DND-41 (cell line): ENCODE measurements at regions not wholly inside any gene's neighbourhood (a gene's known extent, or its start where the extent isn't known, plus 50 kb on each side); places are given as distances from the start of the nearest gene placed in this dataset.

ENCODE experiments used
- ATAC-seq: fragments of 200-7000 bp; cut with Tn5 transposase; 3 replicates; pipeline ENCODE4 v1.9.1; 2021; ENCODE audit warnings: low read depth; ENCODE audit not compliant: insufficient read depth
- DNase-seq: peaks from one replicate; pipeline ENCODE4 v3.0.0-alpha.2; 2020
- H2AFZ ChIP-seq: 2 replicates; pipeline ENCODE4 v1.6.0; 2012; ENCODE audit warnings: low read depth, low read length
- H3K27ac ChIP-seq: 2 replicates; pipeline ENCODE4 v1.5.1; 2012; ENCODE audit warnings: low read length, inconsistent platforms
- H3K27me3 ChIP-seq: fragments of 200-600 bp; sonication (generic); 2 replicates; pipeline ENCODE4 v1.6.0; 2012; ENCODE audit warnings: low read length, mild to moderate bottlenecking, inconsistent platforms; ENCODE audit not compliant: insufficient read depth, poor library complexity
- H3K36me3 ChIP-seq: 2 replicates; pipeline ENCODE4 v1.5.1; 2012; ENCODE audit warnings: low read length, inconsistent platforms; ENCODE audit not compliant: insufficient read depth
- H3K4me1 ChIP-seq: 2 replicates; pipeline ENCODE4 v1.5.1; 2012; ENCODE audit warnings: mild to moderate bottlenecking, low read length; ENCODE audit not compliant: insufficient read depth
- H3K4me2 ChIP-seq: 2 replicates; pipeline ENCODE4 v1.6.0; 2012; ENCODE audit warnings: mild to moderate bottlenecking, moderate library complexity, low read length, inconsistent platforms; ENCODE audit not compliant: insufficient read depth
- H3K4me3 ChIP-seq, 2 experiments: fragments of 200-600 bp in 1 of 2; shearing (Covaris generic) in 1 of 2; 2 replicates each; pipeline ENCODE4 v1.5.1; 2012 to 2016; ENCODE audit warnings: inconsistent platforms in 2 of 2, low read length in 2 of 2, mild to moderate bottlenecking in 2 of 2, low read depth in 1 of 2, moderate library complexity in 1 of 2
- H3K79me2 ChIP-seq: 2 replicates; pipeline ENCODE4 v1.6.0; 2012; ENCODE audit warnings: low read length, inconsistent platforms; ENCODE audit not compliant: insufficient read depth
- H3K9ac ChIP-seq: 2 replicates; pipeline ENCODE4 v1.6.0; 2012; ENCODE audit warnings: low read depth, mild to moderate bottlenecking, inconsistent platforms, low read length, moderate library complexity
- H3K9me3 ChIP-seq: 2 replicates; pipeline ENCODE4 v1.5.1; 2012; ENCODE audit warnings: low read length, moderate library complexity, mild to moderate bottlenecking, inconsistent platforms; ENCODE audit not compliant: insufficient read depth, severe bottlenecking
- H4K20me1 ChIP-seq: 2 replicates; pipeline ENCODE4 v1.6.0; 2012; ENCODE audit warnings: low read length; ENCODE audit not compliant: insufficient read depth
- EZH2 ChIP-seq: IDR thresholded peaks from 3 replicates; pipeline ENCODE4 v1.6.1; 2012; ENCODE audit warnings: borderline replicate concordance, low read depth, mild to moderate bottlenecking, moderate library complexity, low read length, inconsistent platforms; ENCODE audit not compliant: severe bottlenecking
- TF ChIP-seq, protein P1 (sequence below): IDR thresholded peaks from 2 replicates; pipeline ENCODE4 v1.5.1; 2012; ENCODE audit warnings: borderline replicate concordance, low read length, moderate library complexity, mild to moderate bottlenecking; ENCODE audit not compliant: poor library complexity, severe bottlenecking; ENCODE audit errors: extremely low read depth

DNA sequence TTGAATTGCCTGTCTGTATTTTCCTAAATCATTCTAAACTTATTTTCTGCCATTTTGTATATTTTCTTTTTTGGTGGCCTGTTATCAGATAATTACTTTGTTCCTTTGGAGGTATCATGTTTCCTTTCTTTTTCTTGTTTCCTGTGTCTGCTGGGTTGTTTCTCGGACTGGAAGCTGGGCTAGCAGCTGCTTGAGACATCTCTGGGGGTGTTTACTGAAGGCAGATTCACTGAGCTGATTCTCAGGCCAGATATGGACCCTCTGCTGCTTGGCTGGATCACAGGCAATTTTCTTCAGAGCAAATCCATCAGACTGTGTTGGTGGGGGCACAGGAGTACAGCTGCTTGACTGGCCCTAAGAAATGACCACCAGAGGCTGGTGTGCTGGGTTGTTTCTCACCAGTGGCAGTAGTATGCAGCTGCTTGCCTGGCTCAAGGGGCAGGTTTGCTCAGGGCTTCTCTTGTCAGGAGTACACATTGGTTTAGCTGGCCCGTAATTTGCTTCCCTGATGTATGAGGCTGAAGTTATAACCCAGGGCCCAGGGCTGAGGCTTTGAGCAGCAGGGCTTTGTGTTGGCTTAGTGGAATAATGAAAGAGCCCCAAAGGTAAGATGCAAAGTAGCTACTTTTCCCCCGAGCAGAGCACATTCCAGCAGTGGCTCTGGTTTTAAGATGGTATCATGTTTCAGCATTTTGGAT, 680.6 kb downstream of the TECRL start:
- Histone ChIP-seq H3K4me1 (no peaks in the 10 kb centered on the region), H3K27me3 (no peaks in the 10 kb centered on the region), H3K9ac (no peak overlapping the region), H3K36me3 (no peaks in the 10 kb centered on the region), H3K4me2 (no peak overlapping the region), H2AFZ (no peak overlapping the region), H3K79me2 (no peaks in the 10 kb centered on the region), H3K4me3 (no peak overlapping the region), H3K9me3 (no peaks in the 10 kb centered on the region), H3K27ac (no peak overlapping the region), H4K20me1 (no peaks in the 10 kb centered on the region)
- no peak for ATAC-seq
- TF ChIP-seq, protein P1, sequence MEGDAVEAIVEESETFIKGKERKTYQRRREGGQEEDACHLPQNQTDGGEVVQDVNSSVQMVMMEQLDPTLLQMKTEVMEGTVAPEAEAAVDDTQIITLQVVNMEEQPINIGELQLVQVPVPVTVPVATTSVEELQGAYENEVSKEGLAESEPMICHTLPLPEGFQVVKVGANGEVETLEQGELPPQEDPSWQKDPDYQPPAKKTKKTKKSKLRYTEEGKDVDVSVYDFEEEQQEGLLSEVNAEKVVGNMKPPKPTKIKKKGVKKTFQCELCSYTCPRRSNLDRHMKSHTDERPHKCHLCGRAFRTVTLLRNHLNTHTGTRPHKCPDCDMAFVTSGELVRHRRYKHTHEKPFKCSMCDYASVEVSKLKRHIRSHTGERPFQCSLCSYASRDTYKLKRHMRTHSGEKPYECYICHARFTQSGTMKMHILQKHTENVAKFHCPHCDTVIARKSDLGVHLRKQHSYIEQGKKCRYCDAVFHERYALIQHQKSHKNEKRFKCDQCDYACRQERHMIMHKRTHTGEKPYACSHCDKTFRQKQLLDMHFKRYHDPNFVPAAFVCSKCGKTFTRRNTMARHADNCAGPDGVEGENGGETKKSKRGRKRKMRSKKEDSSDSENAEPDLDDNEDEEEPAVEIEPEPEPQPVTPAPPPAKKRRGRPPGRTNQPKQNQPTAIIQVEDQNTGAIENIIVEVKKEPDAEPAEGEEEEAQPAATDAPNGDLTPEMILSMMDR, result no peak
- TF ChIP-seq EZH2, result no peak
- no peak for DNase-seq

GRCh38 chr4:63717384-63717783, 691.9 kb downstream of the TECRL start:
- no peak overlapping the region for H3K4me3 ChIP-seq
- H3K27me3 ChIP-seq, result no peaks in the 10 kb centered on the region
- H3K4me1 ChIP-seq, result no peaks in the 10 kb centered on the region
- H4K20me1 ChIP-seq, result no peaks in the 10 kb centered on the region
- H3K9ac ChIP-seq, result no peak overlapping the region
- no peaks in the 10 kb centered on the region for H3K9me3 ChIP-seq
- H2AFZ ChIP-seq, result no peak overlapping the region
- no peak for ATAC-seq
- H3K79me2 ChIP-seq, result no peaks in the 10 kb centered on the region
- no peak overlapping the region for H3K27ac ChIP-seq
- DNase-seq, result no peak
- TF ChIP-seq, protein P1, result peak; percentile 32
- TF ChIP-seq EZH2, result no peak
- no peaks in the 10 kb centered on the region for H3K36me3 ChIP-seq
- no peak overlapping the region for H3K4me2 ChIP-seq

DNA sequence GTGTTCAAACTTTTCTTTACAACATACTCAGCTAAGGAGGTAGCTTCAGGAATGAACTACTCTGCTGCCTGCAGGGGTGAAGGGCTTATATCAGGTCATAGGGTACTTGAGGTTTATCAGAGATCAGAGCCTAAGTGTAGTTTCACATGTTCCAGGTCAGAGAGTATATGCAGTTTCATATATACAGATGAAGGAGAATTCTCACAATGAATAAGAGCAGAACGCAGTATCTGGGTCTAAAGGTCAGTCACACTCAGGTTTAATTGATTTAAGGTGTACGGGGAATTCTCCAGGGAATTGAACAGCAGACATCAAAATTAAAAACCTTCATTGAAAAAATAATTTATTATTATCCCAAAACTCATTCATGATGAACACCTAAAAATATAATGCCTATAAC, 700.6 kb downstream of the TECRL start:
- H3K4me2 ChIP-seq, result no peak overlapping the region
- H3K4me1 ChIP-seq, result no peaks in the 10 kb centered on the region
- H3K36me3 ChIP-seq, result no peaks in the 10 kb centered on the region
- no peak for TF ChIP-seq EZH2
- TF ChIP-seq, protein P1, result no peak
- no peak for ATAC-seq
- H3K27me3 ChIP-seq, result no peaks in the 10 kb centered on the region
- H4K20me1 ChIP-seq, result no peaks in the 10 kb centered on the region
- H3K9me3 ChIP-seq, result no peaks in the 10 kb centered on the region
- DNase-seq, result no peak
- H3K27ac ChIP-seq, result no peak overlapping the region
- H3K79me2 ChIP-seq, result no peaks in the 10 kb centered on the region
- no peak overlapping the region for H3K4me3 ChIP-seq
- no peak overlapping the region for H3K9ac ChIP-seq
- no peak overlapping the region for H2AFZ ChIP-seq
